HEK293 (cell line): ENCODE measurements at regions not wholly inside any gene's neighbourhood (a gene's known extent, or its start where the extent isn't known, plus 50 kb on each side); places are given as distances from the start of the nearest gene placed in this dataset.

ENCODE experiments used
- MEIS1 ChIP-seq: sonication (generic); formaldehyde crosslinking; IDR thresholded peaks from 2 replicates; pipeline ENCODE4 v1.8.1; 2022; ENCODE audit warnings: missing genetic modification reagents, mild to moderate bottlenecking, borderline replicate concordance
- YY1 ChIP-seq: fragments of 450-650 bp; formaldehyde crosslinking; IDR thresholded peaks from 2 replicates; pipeline ENCODE4 v1.5.1; 2018; ENCODE audit warnings: missing biosample characterization, missing genetic modification characterization
- ZBTB8A ChIP-seq: fragments of 450-650 bp; formaldehyde crosslinking; IDR thresholded peaks from 2 replicates; pipeline ENCODE4 v1.5.1; 2016; ENCODE audit warnings: missing biosample characterization, missing genetic modification characterization
- TF ChIP-seq, protein P1 (sequence below): fragments of 450-650 bp; formaldehyde crosslinking; IDR thresholded peaks from 2 replicates; pipeline ENCODE4 v1.5.1; 2016; ENCODE audit warnings: missing biosample characterization, missing genetic modification characterization
- TF ChIP-seq, protein P2 (sequence below): fragments of 450-650 bp; formaldehyde crosslinking; conservative IDR thresholded peaks from 2 replicates; pipeline ENCODE4 v1.5.1; 2016; ENCODE audit warnings: low read depth, missing biosample characterization, missing genetic modification characterization

GRCh38 chr16:65757064-65757463 is 609.4 kb upstream of the CDH5 start:
- TF ChIP-seq, protein P1, sequence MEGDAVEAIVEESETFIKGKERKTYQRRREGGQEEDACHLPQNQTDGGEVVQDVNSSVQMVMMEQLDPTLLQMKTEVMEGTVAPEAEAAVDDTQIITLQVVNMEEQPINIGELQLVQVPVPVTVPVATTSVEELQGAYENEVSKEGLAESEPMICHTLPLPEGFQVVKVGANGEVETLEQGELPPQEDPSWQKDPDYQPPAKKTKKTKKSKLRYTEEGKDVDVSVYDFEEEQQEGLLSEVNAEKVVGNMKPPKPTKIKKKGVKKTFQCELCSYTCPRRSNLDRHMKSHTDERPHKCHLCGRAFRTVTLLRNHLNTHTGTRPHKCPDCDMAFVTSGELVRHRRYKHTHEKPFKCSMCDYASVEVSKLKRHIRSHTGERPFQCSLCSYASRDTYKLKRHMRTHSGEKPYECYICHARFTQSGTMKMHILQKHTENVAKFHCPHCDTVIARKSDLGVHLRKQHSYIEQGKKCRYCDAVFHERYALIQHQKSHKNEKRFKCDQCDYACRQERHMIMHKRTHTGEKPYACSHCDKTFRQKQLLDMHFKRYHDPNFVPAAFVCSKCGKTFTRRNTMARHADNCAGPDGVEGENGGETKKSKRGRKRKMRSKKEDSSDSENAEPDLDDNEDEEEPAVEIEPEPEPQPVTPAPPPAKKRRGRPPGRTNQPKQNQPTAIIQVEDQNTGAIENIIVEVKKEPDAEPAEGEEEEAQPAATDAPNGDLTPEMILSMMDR: no peak
- TF ChIP-seq MEIS1 (no peak), ZBTB8A (tag by site-specific recombination) (no peak), YY1 (tag by site-specific recombination) (no peak)
- TF ChIP-seq, protein P2, sequence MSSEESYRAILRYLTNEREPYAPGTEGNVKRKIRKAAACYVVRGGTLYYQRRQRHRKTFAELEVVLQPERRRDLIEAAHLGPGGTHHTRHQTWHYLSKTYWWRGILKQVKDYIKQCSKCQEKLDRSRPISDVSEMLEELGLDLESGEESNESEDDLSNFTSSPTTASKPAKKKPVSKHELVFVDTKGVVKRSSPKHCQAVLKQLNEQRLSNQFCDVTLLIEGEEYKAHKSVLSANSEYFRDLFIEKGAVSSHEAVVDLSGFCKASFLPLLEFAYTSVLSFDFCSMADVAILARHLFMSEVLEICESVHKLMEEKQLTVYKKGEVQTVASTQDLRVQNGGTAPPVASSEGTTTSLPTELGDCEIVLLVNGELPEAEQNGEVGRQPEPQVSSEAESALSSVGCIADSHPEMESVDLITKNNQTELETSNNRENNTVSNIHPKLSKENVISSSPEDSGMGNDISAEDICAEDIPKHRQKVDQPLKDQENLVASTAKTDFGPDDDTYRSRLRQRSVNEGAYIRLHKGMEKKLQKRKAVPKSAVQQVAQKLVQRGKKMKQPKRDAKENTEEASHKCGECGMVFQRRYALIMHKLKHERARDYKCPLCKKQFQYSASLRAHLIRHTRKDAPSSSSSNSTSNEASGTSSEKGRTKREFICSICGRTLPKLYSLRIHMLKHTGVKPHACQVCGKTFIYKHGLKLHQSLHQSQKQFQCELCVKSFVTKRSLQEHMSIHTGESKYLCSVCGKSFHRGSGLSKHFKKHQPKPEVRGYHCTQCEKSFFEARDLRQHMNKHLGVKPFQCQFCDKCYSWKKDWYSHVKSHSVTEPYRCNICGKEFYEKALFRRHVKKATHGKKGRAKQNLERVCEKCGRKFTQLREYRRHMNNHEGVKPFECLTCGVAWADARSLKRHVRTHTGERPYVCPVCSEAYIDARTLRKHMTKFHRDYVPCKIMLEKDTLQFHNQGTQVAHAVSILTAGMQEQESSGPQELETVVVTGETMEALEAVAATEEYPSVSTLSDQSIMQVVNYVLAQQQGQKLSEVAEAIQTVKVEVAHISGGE (tag by site-specific recombination): no peak
